ENCODE measurements at regions not wholly inside any gene's neighbourhood (a gene's known extent, or its start where the extent isn't known, plus 50 kb on each side); places are given as distances from the start of the nearest gene placed in this dataset.
A peak's percentile ranks its signal among the peaks of the same experiment; 100 is the strongest.

DNA sequence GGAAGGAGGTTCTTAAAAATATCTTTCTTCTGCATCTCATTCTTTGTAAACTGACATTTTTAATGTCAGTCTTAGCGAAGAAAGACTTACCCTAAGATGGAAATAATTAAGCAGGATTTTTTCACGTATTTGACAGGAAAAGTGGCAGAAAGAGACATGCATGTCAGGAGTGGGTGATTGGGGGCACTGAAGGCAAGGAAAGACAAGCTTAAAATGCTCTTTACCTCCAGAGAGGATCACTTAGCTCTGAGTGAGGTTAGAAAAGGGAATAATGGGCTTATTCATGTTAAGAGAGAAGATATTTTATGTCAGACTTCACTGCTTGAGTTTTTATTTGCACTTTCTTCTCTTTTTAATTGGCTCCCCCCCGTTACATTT lies 1358.2 kb upstream of the TMEM132C start:
- H4K20me1 ChIP-seq (ENCODE audit: insufficient read depth) = no peaks in the 10 kb centered on the region
- peaks cover 9% of the 10 kb centered on the region for H3F3A ChIP-seq (ENCODE audit: insufficient read depth, low read length, poor library complexity, severe bottlenecking)
- H3K27me3 ChIP-seq (ENCODE audit: insufficient read depth, low read depth, low read length) = no peaks in the 10 kb centered on the region
- H3K4me2 ChIP-seq (ENCODE audit: low read length) = peak overlapping the region; percentile 91
- H3K27ac ChIP-seq (ENCODE audit: low read length) = peak overlapping the region; percentile 92
- no peaks in the 10 kb centered on the region for H3K9me2 ChIP-seq (ENCODE audit: insufficient read depth, low read length)
- H3K4me3 ChIP-seq (ENCODE audit: low read length) = no peak overlapping the region
- H3K9ac ChIP-seq (ENCODE audit: low read length) = peak overlapping the region; percentile 54
- no peaks in the 10 kb centered on the region for H3K9me3 ChIP-seq (ENCODE audit: low read length)
- H3K36me3 ChIP-seq (ENCODE audit: insufficient read depth, low read length) = no peaks in the 10 kb centered on the region
- TF ChIP-seq POLR2AphosphoS5 (IDR thresholded peaks at IDR 0.05) = peak; percentile 94
- TF ChIP-seq SMC3 (conservative IDR thresholded peaks at IDR 0.05; ENCODE audit: poor library complexity) = no peak
- TF ChIP-seq RAD21 (conservative IDR thresholded peaks at IDR 0.05) = peak; percentile 52
- no peak for TF ChIP-seq TAF1 (IDR thresholded peaks at IDR 0.05; ENCODE audit: low read depth)
- TF ChIP-seq, protein P1, sequence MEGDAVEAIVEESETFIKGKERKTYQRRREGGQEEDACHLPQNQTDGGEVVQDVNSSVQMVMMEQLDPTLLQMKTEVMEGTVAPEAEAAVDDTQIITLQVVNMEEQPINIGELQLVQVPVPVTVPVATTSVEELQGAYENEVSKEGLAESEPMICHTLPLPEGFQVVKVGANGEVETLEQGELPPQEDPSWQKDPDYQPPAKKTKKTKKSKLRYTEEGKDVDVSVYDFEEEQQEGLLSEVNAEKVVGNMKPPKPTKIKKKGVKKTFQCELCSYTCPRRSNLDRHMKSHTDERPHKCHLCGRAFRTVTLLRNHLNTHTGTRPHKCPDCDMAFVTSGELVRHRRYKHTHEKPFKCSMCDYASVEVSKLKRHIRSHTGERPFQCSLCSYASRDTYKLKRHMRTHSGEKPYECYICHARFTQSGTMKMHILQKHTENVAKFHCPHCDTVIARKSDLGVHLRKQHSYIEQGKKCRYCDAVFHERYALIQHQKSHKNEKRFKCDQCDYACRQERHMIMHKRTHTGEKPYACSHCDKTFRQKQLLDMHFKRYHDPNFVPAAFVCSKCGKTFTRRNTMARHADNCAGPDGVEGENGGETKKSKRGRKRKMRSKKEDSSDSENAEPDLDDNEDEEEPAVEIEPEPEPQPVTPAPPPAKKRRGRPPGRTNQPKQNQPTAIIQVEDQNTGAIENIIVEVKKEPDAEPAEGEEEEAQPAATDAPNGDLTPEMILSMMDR (IDR thresholded peaks at IDR 0.05; ENCODE audit: poor library complexity, severe bottlenecking) = peak; percentile 20
- TF ChIP-seq MXI1 (conservative IDR thresholded peaks at IDR 0.05; ENCODE audit: poor library complexity, severe bottlenecking) = no peak
- TF ChIP-seq, protein P2, sequence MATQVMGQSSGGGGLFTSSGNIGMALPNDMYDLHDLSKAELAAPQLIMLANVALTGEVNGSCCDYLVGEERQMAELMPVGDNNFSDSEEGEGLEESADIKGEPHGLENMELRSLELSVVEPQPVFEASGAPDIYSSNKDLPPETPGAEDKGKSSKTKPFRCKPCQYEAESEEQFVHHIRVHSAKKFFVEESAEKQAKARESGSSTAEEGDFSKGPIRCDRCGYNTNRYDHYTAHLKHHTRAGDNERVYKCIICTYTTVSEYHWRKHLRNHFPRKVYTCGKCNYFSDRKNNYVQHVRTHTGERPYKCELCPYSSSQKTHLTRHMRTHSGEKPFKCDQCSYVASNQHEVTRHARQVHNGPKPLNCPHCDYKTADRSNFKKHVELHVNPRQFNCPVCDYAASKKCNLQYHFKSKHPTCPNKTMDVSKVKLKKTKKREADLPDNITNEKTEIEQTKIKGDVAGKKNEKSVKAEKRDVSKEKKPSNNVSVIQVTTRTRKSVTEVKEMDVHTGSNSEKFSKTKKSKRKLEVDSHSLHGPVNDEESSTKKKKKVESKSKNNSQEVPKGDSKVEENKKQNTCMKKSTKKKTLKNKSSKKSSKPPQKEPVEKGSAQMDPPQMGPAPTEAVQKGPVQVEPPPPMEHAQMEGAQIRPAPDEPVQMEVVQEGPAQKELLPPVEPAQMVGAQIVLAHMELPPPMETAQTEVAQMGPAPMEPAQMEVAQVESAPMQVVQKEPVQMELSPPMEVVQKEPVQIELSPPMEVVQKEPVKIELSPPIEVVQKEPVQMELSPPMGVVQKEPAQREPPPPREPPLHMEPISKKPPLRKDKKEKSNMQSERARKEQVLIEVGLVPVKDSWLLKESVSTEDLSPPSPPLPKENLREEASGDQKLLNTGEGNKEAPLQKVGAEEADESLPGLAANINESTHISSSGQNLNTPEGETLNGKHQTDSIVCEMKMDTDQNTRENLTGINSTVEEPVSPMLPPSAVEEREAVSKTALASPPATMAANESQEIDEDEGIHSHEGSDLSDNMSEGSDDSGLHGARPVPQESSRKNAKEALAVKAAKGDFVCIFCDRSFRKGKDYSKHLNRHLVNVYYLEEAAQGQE (IDR thresholded peaks at IDR 0.05; ENCODE audit: borderline replicate concordance) = peak; percentile 99
- TF ChIP-seq EP300 (conservative IDR thresholded peaks at IDR 0.05; ENCODE audit: poor library complexity, severe bottlenecking) = peak; percentile 100
- H2AFZ ChIP-seq (ENCODE audit: low read depth, low read length) = no peak overlapping the region
- no peaks in the 10 kb centered on the region for H3K79me2 ChIP-seq (replicated peaks; ENCODE audit: insufficient read depth, low read length)

DNA sequence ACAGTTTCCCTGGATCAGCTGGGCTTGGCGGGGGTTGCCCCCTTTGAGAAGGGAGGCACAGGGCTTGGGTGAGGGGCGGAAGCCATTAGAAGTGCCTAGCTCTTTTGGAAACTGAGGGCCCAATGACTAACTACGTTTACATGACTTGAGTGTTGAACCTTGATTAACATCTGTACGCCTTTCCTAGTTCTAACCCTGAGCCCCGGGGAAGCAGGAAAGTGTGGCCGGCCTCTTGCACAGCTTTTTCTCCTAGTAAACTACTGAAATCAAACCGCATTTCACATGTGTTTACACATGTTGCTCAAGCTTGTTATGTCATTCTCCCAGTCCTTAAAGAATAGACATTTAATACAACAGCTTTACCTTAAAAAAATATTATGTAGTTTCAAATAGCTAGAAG lies 1356.4 kb upstream of the TMEM132C start:
- H3K79me2 ChIP-seq (replicated peaks; ENCODE audit: insufficient read depth, low read length) = no peaks in the 10 kb centered on the region
- no peak overlapping the region for H3K4me2 ChIP-seq (ENCODE audit: low read length)
- H3K36me3 ChIP-seq (ENCODE audit: insufficient read depth, low read length) = no peaks in the 10 kb centered on the region
- H2AFZ ChIP-seq (ENCODE audit: low read depth, low read length) = no peak overlapping the region
- peak overlapping the region; percentile 50 for H3K9ac ChIP-seq (ENCODE audit: low read length)
- H3K9me2 ChIP-seq (ENCODE audit: insufficient read depth, low read length) = no peaks in the 10 kb centered on the region
- no peaks in the 10 kb centered on the region for H4K20me1 ChIP-seq (ENCODE audit: insufficient read depth)
- H3K27ac ChIP-seq (ENCODE audit: low read length) = peak overlapping the region; percentile 92
- H3K9me3 ChIP-seq (ENCODE audit: low read length) = no peaks in the 10 kb centered on the region
- no peaks in the 10 kb centered on the region for H3K27me3 ChIP-seq (ENCODE audit: insufficient read depth, low read depth, low read length)
- TF ChIP-seq TAF1 (IDR thresholded peaks at IDR 0.05; ENCODE audit: low read depth) = no peak
- H3K4me3 ChIP-seq (ENCODE audit: low read length) = no peak overlapping the region
- peaks cover 9% of the 10 kb centered on the region for H3F3A ChIP-seq (ENCODE audit: insufficient read depth, low read length, poor library complexity, severe bottlenecking)

DNA sequence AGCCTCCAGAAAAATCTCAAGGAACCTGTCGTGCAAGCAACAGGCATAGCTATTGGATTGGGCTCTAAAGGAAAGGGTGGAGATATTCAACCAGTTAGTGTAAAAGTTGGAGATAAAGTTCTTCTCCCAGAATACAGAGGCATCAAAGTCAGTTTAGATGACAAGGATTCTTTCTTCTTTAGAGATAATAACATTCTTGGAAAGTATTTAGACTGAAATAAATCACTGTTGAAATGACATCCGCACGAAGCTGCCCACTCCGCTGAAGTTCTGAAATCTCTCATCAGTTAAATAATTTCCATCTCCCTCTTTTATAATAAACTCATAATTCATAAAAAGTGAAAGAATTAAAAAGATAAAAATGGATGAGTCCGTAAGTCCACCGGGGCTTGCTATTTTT lies 1354.9 kb upstream of the TMEM132C start:
- no peak overlapping the region for H3K9ac ChIP-seq (ENCODE audit: low read length)
- no peak overlapping the region for H3K27ac ChIP-seq (ENCODE audit: low read length)
- H3K36me3 ChIP-seq (ENCODE audit: insufficient read depth, low read length) = no peaks in the 10 kb centered on the region
- H3F3A ChIP-seq (ENCODE audit: insufficient read depth, low read length, poor library complexity, severe bottlenecking) = peaks cover 13% of the 10 kb centered on the region
- no peaks in the 10 kb centered on the region for H3K9me3 ChIP-seq (ENCODE audit: low read length)
- H4K20me1 ChIP-seq (ENCODE audit: insufficient read depth) = no peaks in the 10 kb centered on the region
- H2AFZ ChIP-seq (ENCODE audit: low read depth, low read length) = no peak overlapping the region
- no peak overlapping the region for H3K4me2 ChIP-seq (ENCODE audit: low read length)
- no peak overlapping the region for H3K4me3 ChIP-seq (ENCODE audit: low read length)
- TF ChIP-seq EP300 (conservative IDR thresholded peaks at IDR 0.05; ENCODE audit: poor library complexity, severe bottlenecking) = no peak
- no peak for TF ChIP-seq POLR2AphosphoS5 (IDR thresholded peaks at IDR 0.05)
- no peak for TF ChIP-seq SMC3 (conservative IDR thresholded peaks at IDR 0.05; ENCODE audit: poor library complexity)
- TF ChIP-seq RAD21 (conservative IDR thresholded peaks at IDR 0.05) = no peak
- TF ChIP-seq, protein P1 (IDR thresholded peaks at IDR 0.05; ENCODE audit: poor library complexity, severe bottlenecking) = no peak
- TF ChIP-seq TAF1 (IDR thresholded peaks at IDR 0.05; ENCODE audit: low read depth) = no peak
- no peak for TF ChIP-seq EZH2 (IDR thresholded peaks at IDR 0.05; ENCODE audit: borderline replicate concordance, insufficient read depth, low read length, poor library complexity, severe bottlenecking)
- TF ChIP-seq, protein P2 (IDR thresholded peaks at IDR 0.05; ENCODE audit: borderline replicate concordance) = no peak
- TF ChIP-seq MXI1 (conservative IDR thresholded peaks at IDR 0.05; ENCODE audit: poor library complexity, severe bottlenecking) = no peak
- H3K79me2 ChIP-seq (replicated peaks; ENCODE audit: insufficient read depth, low read length) = no peaks in the 10 kb centered on the region
- H3K9me2 ChIP-seq (ENCODE audit: insufficient read depth, low read length) = no peaks in the 10 kb centered on the region
- no peaks in the 10 kb centered on the region for H3K27me3 ChIP-seq (ENCODE audit: insufficient read depth, low read depth, low read length)
